ENCODE measurements at regions not wholly inside any gene's neighbourhood (a gene's known extent, or its start where the extent isn't known, plus 50 kb on each side); places are given as distances from the start of the nearest gene placed in this dataset.
"Not testable (repeated sequence)": the region's sequence is repeated elsewhere in the genome, so short reads cannot be mapped to it uniquely, and the experiment has no call there.

DNA sequence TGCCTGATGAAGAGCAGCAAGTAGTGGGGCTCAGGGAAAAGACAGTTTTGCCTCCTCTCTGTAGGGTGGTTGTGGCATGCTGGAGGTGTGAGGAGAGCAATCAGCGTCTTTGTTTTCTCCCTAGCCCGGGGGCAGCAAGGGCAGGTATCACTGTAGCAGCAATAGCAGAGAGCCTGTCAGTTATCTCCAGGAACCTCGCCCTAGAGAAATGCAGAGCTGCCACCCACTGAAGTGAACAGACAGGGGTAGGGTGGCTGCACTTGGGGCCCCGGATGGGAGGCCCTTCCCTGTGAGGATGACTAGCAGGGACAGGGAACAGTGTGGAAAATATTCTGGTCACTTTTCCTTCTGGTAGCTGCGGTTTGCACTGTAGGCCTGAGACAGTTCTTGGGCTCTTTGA, 886.5 kb downstream of the CDH8 start:
- TF ChIP-seq, protein P1, sequence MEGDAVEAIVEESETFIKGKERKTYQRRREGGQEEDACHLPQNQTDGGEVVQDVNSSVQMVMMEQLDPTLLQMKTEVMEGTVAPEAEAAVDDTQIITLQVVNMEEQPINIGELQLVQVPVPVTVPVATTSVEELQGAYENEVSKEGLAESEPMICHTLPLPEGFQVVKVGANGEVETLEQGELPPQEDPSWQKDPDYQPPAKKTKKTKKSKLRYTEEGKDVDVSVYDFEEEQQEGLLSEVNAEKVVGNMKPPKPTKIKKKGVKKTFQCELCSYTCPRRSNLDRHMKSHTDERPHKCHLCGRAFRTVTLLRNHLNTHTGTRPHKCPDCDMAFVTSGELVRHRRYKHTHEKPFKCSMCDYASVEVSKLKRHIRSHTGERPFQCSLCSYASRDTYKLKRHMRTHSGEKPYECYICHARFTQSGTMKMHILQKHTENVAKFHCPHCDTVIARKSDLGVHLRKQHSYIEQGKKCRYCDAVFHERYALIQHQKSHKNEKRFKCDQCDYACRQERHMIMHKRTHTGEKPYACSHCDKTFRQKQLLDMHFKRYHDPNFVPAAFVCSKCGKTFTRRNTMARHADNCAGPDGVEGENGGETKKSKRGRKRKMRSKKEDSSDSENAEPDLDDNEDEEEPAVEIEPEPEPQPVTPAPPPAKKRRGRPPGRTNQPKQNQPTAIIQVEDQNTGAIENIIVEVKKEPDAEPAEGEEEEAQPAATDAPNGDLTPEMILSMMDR (IDR thresholded peaks at IDR 0.05; ENCODE audit: insufficient read depth, low read length) = no peak
- no peak for DNase-seq (ENCODE audit: low read depth)
- H3K4me3 ChIP-seq (ENCODE audit: low read depth, low read length) = no peak overlapping the region

- TF ChIP-seq, protein P1 (IDR thresholded peaks at IDR 0.05; ENCODE audit: insufficient read depth, low read length) = no peak
- no peak for DNase-seq (ENCODE audit: low read depth)
- no peak overlapping the region for H3K4me3 ChIP-seq (ENCODE audit: low read depth, low read length)
These were observed 887.3 kb downstream of the CDH8 start for GRCh38 chr16:61148930-61149329.

GRCh38 chr16:61146429-61146828, 889.8 kb downstream of the CDH8 start:
- TF ChIP-seq, protein P1 (IDR thresholded peaks at IDR 0.05; ENCODE audit: insufficient read depth, low read length) = no peak
- no peak for DNase-seq (ENCODE audit: low read depth)

GRCh38 chr16:61131447-61131846, 904.8 kb downstream of the CDH8 start:
- H3K4me3 ChIP-seq (ENCODE audit: low read depth, low read length) = no peak overlapping the region
- no peak for DNase-seq (ENCODE audit: low read depth)
- TF ChIP-seq, protein P1 (IDR thresholded peaks at IDR 0.05; ENCODE audit: insufficient read depth, low read length) = no peak

More at GRCh38 chr16:61146429-61146828, 889.8 kb downstream of the CDH8 start:
- H3K4me3 ChIP-seq (ENCODE audit: low read depth, low read length) = no peak overlapping the region

DNA sequence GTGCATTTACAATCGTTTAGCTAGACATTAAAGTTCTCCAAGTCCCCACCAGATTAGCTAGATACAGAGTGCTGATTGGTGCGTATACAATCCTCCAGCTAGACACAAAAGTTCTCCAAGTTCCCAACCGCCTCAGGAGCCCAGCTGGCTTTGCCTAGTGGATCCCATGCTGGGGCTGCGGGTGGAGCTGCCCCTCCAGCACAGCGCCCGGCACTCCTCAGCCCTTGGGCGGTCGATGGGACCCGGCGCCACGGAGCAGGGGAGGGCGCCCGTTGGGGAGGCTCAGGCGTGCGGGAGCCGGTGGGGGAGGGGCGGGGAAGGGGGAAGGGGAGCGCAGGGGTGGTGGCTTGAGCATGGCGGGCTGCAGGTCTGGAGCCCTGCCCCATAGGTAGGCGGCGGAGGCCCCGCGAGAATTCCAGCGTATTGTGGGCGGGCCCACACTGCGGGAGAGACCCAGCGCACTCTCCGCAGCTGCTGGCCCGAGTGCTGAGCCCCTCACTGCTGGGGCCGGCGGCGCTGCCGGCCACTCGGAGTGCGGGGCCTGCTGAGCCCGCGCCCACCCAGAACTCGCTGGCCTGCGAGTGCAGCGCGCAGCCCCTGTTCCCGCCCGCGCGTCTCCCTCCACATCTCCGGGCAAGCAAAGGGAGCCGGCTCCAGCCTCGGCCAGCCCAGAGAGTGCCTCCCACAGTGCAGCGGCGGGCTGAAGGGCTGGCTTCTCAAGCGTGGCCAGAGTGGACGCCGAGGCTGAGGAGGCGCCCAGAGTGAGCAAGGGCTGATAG, 907.5 kb downstream of the CDH8 start:
- TF ChIP-seq, protein P1 (IDR thresholded peaks at IDR 0.05; ENCODE audit: insufficient read depth, low read length) = no peak
- no peak overlapping the region for H3K4me3 ChIP-seq (ENCODE audit: low read depth, low read length)
- no peak for DNase-seq (ENCODE audit: low read depth)

DNA sequence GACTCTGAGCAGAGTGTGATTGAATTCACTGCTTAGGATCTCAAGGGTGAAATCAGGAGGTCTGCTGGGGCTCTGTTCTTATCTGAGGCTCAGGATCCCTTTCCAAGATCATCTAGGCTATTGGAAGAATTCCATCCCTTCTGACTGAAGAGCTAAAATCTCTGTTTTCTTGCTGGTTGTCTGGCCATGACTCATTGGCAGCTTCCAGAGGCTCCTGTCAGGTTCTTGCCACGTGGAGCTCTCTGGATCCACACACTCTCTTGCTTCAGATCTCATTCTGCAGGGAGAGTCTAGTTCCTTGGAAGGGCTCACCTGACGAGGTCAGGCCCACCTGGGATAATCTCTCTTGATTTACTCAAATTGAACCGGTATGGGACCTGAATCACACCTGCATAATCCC, 930.7 kb downstream of the CDH8 start:
- no peak overlapping the region for H3K4me3 ChIP-seq (ENCODE audit: low read depth, low read length)
- TF ChIP-seq, protein P1 (IDR thresholded peaks at IDR 0.05; ENCODE audit: insufficient read depth, low read length) = no peak
- no peak for DNase-seq (ENCODE audit: low read depth)

DNA sequence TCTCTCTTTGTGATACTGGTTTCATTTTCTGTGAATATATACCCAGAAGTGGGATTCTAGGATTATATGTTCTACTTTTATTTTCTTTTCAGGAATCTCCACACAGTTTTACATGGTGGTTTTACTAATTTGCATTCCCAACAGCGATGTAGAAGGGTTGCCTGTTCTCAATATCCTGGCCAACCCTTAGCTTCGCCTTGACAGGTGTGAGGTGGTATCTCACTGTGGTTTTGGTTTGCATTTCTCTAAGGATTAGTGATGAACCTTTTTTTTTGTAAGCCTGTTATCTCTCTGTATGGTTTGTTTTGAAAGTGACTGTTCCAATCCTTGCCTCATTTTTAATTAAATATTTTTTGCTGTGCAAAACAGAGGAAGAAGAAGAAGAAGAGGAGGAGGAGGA, 937.7 kb downstream of the CDH8 start:
- TF ChIP-seq, protein P1 (IDR thresholded peaks at IDR 0.05; ENCODE audit: insufficient read depth, low read length) = no peak
- DNase-seq (ENCODE audit: low read depth) = no peak

DNA sequence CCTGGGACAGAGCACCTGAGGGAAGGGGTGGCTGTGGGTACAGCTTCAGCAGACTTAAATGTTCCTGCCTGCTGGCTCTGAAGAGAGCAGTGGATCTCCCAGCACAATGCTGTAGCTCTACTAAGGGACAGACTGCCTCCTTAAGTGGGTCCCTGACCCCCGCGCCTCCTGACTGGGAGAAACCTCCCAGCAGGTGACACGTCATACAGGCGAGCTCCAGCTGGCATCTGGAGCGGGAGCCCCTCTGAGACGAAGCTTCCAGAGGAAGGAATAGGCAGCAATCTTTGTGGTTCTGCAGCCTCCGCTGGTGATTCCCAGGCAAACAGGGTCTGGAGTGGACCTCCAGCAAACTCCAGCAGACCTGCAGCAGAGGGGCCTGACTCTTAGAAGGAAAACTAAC, 944.9 kb downstream of the CDH8 start:
- not testable (repeated sequence) for DNase-seq (ENCODE audit: low read depth); H3K4me3 ChIP-seq (ENCODE audit: low read depth, low read length)

More for the DNA sequence above, 937.7 kb downstream of the CDH8 start:
- no peak overlapping the region for H3K4me3 ChIP-seq (ENCODE audit: low read depth, low read length)
